ENCODE measurements at regions not wholly inside any gene's neighbourhood (a gene's known extent, or its start where the extent isn't known, plus 50 kb on each side); places are given as distances from the start of the nearest gene placed in this dataset.

GRCh38 chr1:14120895-14121294 lies 420.9 kb downstream of the PRDM2 start:
- Histone ChIP-seq H3K4me3 (ENCODE audit: low read length in 2 of 2) (no peak overlapping the region), H3K36me3 (ENCODE audit: control insufficient read depth in 2 of 2, insufficient read depth in 2 of 2, low read length in 2 of 2) (no peaks in the 10 kb centered on the region), H3K9me3 (ENCODE audit: control insufficient read depth in 2 of 2, low read length in 2 of 2) (no peaks in the 10 kb centered on the region)

GRCh38 chr1:14128096-14128495 lies 428.1 kb downstream of the PRDM2 start:
- H3K27ac ChIP-seq (ENCODE audit: low read depth in 2 of 2, low read length in 2 of 2): no peak overlapping the region

More at GRCh38 chr1:14120895-14121294, 420.9 kb downstream of the PRDM2 start:
- no peak overlapping the region for H3K27ac ChIP-seq (ENCODE audit: low read depth in 2 of 2, low read length in 2 of 2)
- no peak overlapping the region for H3K9ac ChIP-seq (ENCODE audit: low read depth in 1 of 2, low read length in 2 of 2)
- no peaks in the 10 kb centered on the region for H3K27me3 ChIP-seq (ENCODE audit: control insufficient read depth in 2 of 2, insufficient read depth in 2 of 2, low read length in 2 of 2)
- H3K4me1 ChIP-seq (ENCODE audit: control insufficient read depth in 2 of 2, insufficient read depth in 2 of 2, low read length in 2 of 2): no peaks in the 10 kb centered on the region

GRCh38 chr1:14129009-14129408 lies 429.0 kb downstream of the PRDM2 start:
- no peak overlapping the region for H3K27ac ChIP-seq (ENCODE audit: low read depth in 2 of 2, low read length in 2 of 2)
- no peak overlapping the region for H3K9ac ChIP-seq (ENCODE audit: low read depth in 1 of 2, low read length in 2 of 2)
- H3K27me3 ChIP-seq (ENCODE audit: control insufficient read depth in 2 of 2, insufficient read depth in 2 of 2, low read length in 2 of 2): no peaks in the 10 kb centered on the region
- H3K4me3 ChIP-seq (ENCODE audit: low read length in 2 of 2): no peak overlapping the region
- no peaks in the 10 kb centered on the region for H3K9me3 ChIP-seq (ENCODE audit: control insufficient read depth in 2 of 2, low read length in 2 of 2)
- no peaks in the 10 kb centered on the region for H3K4me1 ChIP-seq (ENCODE audit: control insufficient read depth in 2 of 2, insufficient read depth in 2 of 2, low read length in 2 of 2)
- H3K36me3 ChIP-seq (ENCODE audit: control insufficient read depth in 2 of 2, insufficient read depth in 2 of 2, low read length in 2 of 2): no peaks in the 10 kb centered on the region

More at GRCh38 chr1:14128096-14128495, 428.1 kb downstream of the PRDM2 start:
- H3K9ac ChIP-seq (ENCODE audit: low read depth in 1 of 2, low read length in 2 of 2): no peak overlapping the region
- no peaks in the 10 kb centered on the region for H3K27me3 ChIP-seq (ENCODE audit: control insufficient read depth in 2 of 2, insufficient read depth in 2 of 2, low read length in 2 of 2)
- no peaks in the 10 kb centered on the region for H3K4me1 ChIP-seq (ENCODE audit: control insufficient read depth in 2 of 2, insufficient read depth in 2 of 2, low read length in 2 of 2)
- no peaks in the 10 kb centered on the region for H3K9me3 ChIP-seq (ENCODE audit: control insufficient read depth in 2 of 2, low read length in 2 of 2)
- H3K36me3 ChIP-seq (ENCODE audit: control insufficient read depth in 2 of 2, insufficient read depth in 2 of 2, low read length in 2 of 2): no peaks in the 10 kb centered on the region
- no peak overlapping the region for H3K4me3 ChIP-seq (ENCODE audit: low read length in 2 of 2)

- Histone ChIP-seq H3K9ac (ENCODE audit: low read depth in 1 of 2, low read length in 2 of 2) (no peak overlapping the region), H3K9me3 (ENCODE audit: control insufficient read depth in 2 of 2, low read length in 2 of 2) (no peaks in the 10 kb centered on the region), H3K4me3 (ENCODE audit: low read length in 2 of 2) (no peak overlapping the region), H3K4me1 (ENCODE audit: control insufficient read depth in 2 of 2, insufficient read depth in 2 of 2, low read length in 2 of 2) (no peaks in the 10 kb centered on the region), H3K36me3 (ENCODE audit: control insufficient read depth in 2 of 2, insufficient read depth in 2 of 2, low read length in 2 of 2) (no peaks in the 10 kb centered on the region), H3K27me3 (ENCODE audit: control insufficient read depth in 2 of 2, insufficient read depth in 2 of 2, low read length in 2 of 2) (no peaks in the 10 kb centered on the region), H3K27ac (ENCODE audit: low read depth in 2 of 2, low read length in 2 of 2) (no peak overlapping the region)
These were observed 435.1 kb downstream of the PRDM2 start for GRCh38 chr1:14135070-14135469.

GRCh38 chr1:14136152-14136763 lies 436.3 kb downstream of the PRDM2 start:
- no peaks in the 10 kb centered on the region for H3K9me3 ChIP-seq (ENCODE audit: control insufficient read depth in 2 of 2, low read length in 2 of 2)
- no peak overlapping the region for H3K27ac ChIP-seq (ENCODE audit: low read depth in 2 of 2, low read length in 2 of 2)
- no peaks in the 10 kb centered on the region for H3K4me1 ChIP-seq (ENCODE audit: control insufficient read depth in 2 of 2, insufficient read depth in 2 of 2, low read length in 2 of 2)
- H3K27me3 ChIP-seq (ENCODE audit: control insufficient read depth in 2 of 2, insufficient read depth in 2 of 2, low read length in 2 of 2): no peaks in the 10 kb centered on the region
- H3K4me3 ChIP-seq (ENCODE audit: low read length in 2 of 2): no peak overlapping the region
- H3K9ac ChIP-seq (ENCODE audit: low read depth in 1 of 2, low read length in 2 of 2): no peak overlapping the region
- H3K36me3 ChIP-seq (ENCODE audit: control insufficient read depth in 2 of 2, insufficient read depth in 2 of 2, low read length in 2 of 2): no peaks in the 10 kb centered on the region

GRCh38 chr1:14136881-14137280 lies 436.9 kb downstream of the PRDM2 start:
- Histone ChIP-seq H3K36me3 (ENCODE audit: control insufficient read depth in 2 of 2, insufficient read depth in 2 of 2, low read length in 2 of 2) (no peaks in the 10 kb centered on the region), H3K9ac (ENCODE audit: low read depth in 1 of 2, low read length in 2 of 2) (no peak overlapping the region), H3K27ac (ENCODE audit: low read depth in 2 of 2, low read length in 2 of 2) (no peak overlapping the region), H3K27me3 (ENCODE audit: control insufficient read depth in 2 of 2, insufficient read depth in 2 of 2, low read length in 2 of 2) (no peaks in the 10 kb centered on the region), H3K4me1 (ENCODE audit: control insufficient read depth in 2 of 2, insufficient read depth in 2 of 2, low read length in 2 of 2) (no peaks in the 10 kb centered on the region), H3K9me3 (ENCODE audit: control insufficient read depth in 2 of 2, low read length in 2 of 2) (no peaks in the 10 kb centered on the region), H3K4me3 (ENCODE audit: low read length in 2 of 2) (no peak overlapping the region)

- Histone ChIP-seq H3K27me3 (ENCODE audit: control insufficient read depth in 2 of 2, insufficient read depth in 2 of 2, low read length in 2 of 2) (no peaks in the 10 kb centered on the region), H3K27ac (ENCODE audit: low read depth in 2 of 2, low read length in 2 of 2) (no peak overlapping the region), H3K4me1 (ENCODE audit: control insufficient read depth in 2 of 2, insufficient read depth in 2 of 2, low read length in 2 of 2) (no peaks in the 10 kb centered on the region), H3K9ac (ENCODE audit: low read depth in 1 of 2, low read length in 2 of 2) (no peak overlapping the region), H3K4me3 (ENCODE audit: low read length in 2 of 2) (no peak overlapping the region), H3K36me3 (ENCODE audit: control insufficient read depth in 2 of 2, insufficient read depth in 2 of 2, low read length in 2 of 2) (no peaks in the 10 kb centered on the region), H3K9me3 (ENCODE audit: control insufficient read depth in 2 of 2, low read length in 2 of 2) (no peaks in the 10 kb centered on the region)
These were observed 437.6 kb downstream of the PRDM2 start for GRCh38 chr1:14137411-14138134.

GRCh38 chr1:14138135-14138506 lies 438.1 kb downstream of the PRDM2 start:
- Histone ChIP-seq H3K27me3 (ENCODE audit: control insufficient read depth in 2 of 2, insufficient read depth in 2 of 2, low read length in 2 of 2) (no peaks in the 10 kb centered on the region), H3K4me1 (ENCODE audit: control insufficient read depth in 2 of 2, insufficient read depth in 2 of 2, low read length in 2 of 2) (no peaks in the 10 kb centered on the region), H3K27ac (ENCODE audit: low read depth in 2 of 2, low read length in 2 of 2) (no peak overlapping the region), H3K4me3 (ENCODE audit: low read length in 2 of 2) (no peak overlapping the region), H3K36me3 (ENCODE audit: control insufficient read depth in 2 of 2, insufficient read depth in 2 of 2, low read length in 2 of 2) (no peaks in the 10 kb centered on the region), H3K9me3 (ENCODE audit: control insufficient read depth in 2 of 2, low read length in 2 of 2) (no peaks in the 10 kb centered on the region), H3K9ac (ENCODE audit: low read depth in 1 of 2, low read length in 2 of 2) (no peak overlapping the region)

- Histone ChIP-seq H3K27ac (ENCODE audit: low read depth in 2 of 2, low read length in 2 of 2) (no peak overlapping the region), H3K9me3 (ENCODE audit: control insufficient read depth in 2 of 2, low read length in 2 of 2) (no peaks in the 10 kb centered on the region), H3K4me1 (ENCODE audit: control insufficient read depth in 2 of 2, insufficient read depth in 2 of 2, low read length in 2 of 2) (no peaks in the 10 kb centered on the region), H3K9ac (ENCODE audit: low read depth in 1 of 2, low read length in 2 of 2) (no peak overlapping the region), H3K36me3 (ENCODE audit: control insufficient read depth in 2 of 2, insufficient read depth in 2 of 2, low read length in 2 of 2) (no peaks in the 10 kb centered on the region), H3K4me3 (ENCODE audit: low read length in 2 of 2) (no peak overlapping the region), H3K27me3 (ENCODE audit: control insufficient read depth in 2 of 2, insufficient read depth in 2 of 2, low read length in 2 of 2) (no peaks in the 10 kb centered on the region)
These were observed 438.7 kb downstream of the PRDM2 start for GRCh38 chr1:14138687-14139086.

GRCh38 chr1:14140831-14141401 lies 440.9 kb downstream of the PRDM2 start:
- H3K9ac ChIP-seq (ENCODE audit: low read depth in 1 of 2, low read length in 2 of 2): no peak overlapping the region
- no peak overlapping the region for H3K27ac ChIP-seq (ENCODE audit: low read depth in 2 of 2, low read length in 2 of 2)
- no peaks in the 10 kb centered on the region for H3K4me1 ChIP-seq (ENCODE audit: control insufficient read depth in 2 of 2, insufficient read depth in 2 of 2, low read length in 2 of 2)
- H3K36me3 ChIP-seq (ENCODE audit: control insufficient read depth in 2 of 2, insufficient read depth in 2 of 2, low read length in 2 of 2): no peaks in the 10 kb centered on the region
- no peaks in the 10 kb centered on the region for H3K9me3 ChIP-seq (ENCODE audit: control insufficient read depth in 2 of 2, low read length in 2 of 2)
- H3K27me3 ChIP-seq (ENCODE audit: control insufficient read depth in 2 of 2, insufficient read depth in 2 of 2, low read length in 2 of 2): no peaks in the 10 kb centered on the region
- H3K4me3 ChIP-seq (ENCODE audit: low read length in 2 of 2): no peak overlapping the region
